Common myeloid progenitor, CD34-positive (primary cell): ENCODE measurements at regions not wholly inside any gene's neighbourhood (a gene's known extent, or its start where the extent isn't known, plus 50 kb on each side); places are given as distances from the start of the nearest gene placed in this dataset.

ENCODE experiments used
- CTCF ChIA-PET: fragments of 350-600 bp; sonication (Branson Sonifier 250); formaldehyde crosslinking; loops from one replicate; lab custom pipeline; 2021; ENCODE audit warnings: antibody characterized with exemption; lab: Charles Lee
- POLR2A ChIA-PET: fragments of 350-600 bp; sonication (Branson Sonifier 250); formaldehyde crosslinking; loops from one replicate; lab custom pipeline; 2021; ENCODE audit warnings: antibody characterized with exemption; lab: Charles Lee
- DNase-seq, 3 donors: peaks; one replicate each; pipeline versions ENCODE4 v3.0.0 to v3.0.0-alpha.2; 2013
- H3K27ac ChIP-seq, 2 experiments: 1 replicate in 1 of 2; 2 replicates in 1 of 2; pipeline ENCODE4 v1.7.0; 2013; ENCODE audit warnings: inconsistent platforms in 2 of 2, low read length in 2 of 2, mild to moderate bottlenecking in 2 of 2, low read depth in 1 of 2, moderate library complexity in 1 of 2; ENCODE audit not compliant: severe bottlenecking in 2 of 2, insufficient read depth in 1 of 2, poor library complexity in 1 of 2
- H3K27me3 ChIP-seq, 5 experiments: replicated peaks in 2 of 5; 1 replicate in 3 of 5; 2 replicates in 2 of 5; pipeline versions ENCODE4 v1.6.1 to v1.7.0; 2013; ENCODE audit warnings: low read length in 4 of 5, mild to moderate bottlenecking in 2 of 5, moderate library complexity in 2 of 5, inconsistent platforms in 1 of 5; ENCODE audit not compliant: insufficient read depth in 5 of 5, control insufficient read depth in 4 of 5
- H3K36me3 ChIP-seq, 4 experiments: 1 replicate in 2 of 4; 2 replicates in 2 of 4; pipeline versions ENCODE4 v1.6.1 to v1.7.0; 2013; ENCODE audit warnings: low read length in 3 of 4, control low read depth in 1 of 4, mild to moderate bottlenecking in 1 of 4; ENCODE audit not compliant: control insufficient read depth in 4 of 4, insufficient read depth in 4 of 4
- H3K4me1 ChIP-seq, 4 experiments: 1 replicate in 3 of 4; 2 replicates in 1 of 4; pipeline versions ENCODE4 v1.6.1 to v1.7.1; 2013; ENCODE audit warnings: low read length in 3 of 4, mild to moderate bottlenecking in 3 of 4, control low read depth in 1 of 4, inconsistent platforms in 1 of 4, moderate library complexity in 1 of 4; ENCODE audit not compliant: control insufficient read depth in 4 of 4, insufficient read depth in 4 of 4; ENCODE audit errors: control extremely low read depth in 1 of 4
- H3K4me3 ChIP-seq, 7 experiments: 1 replicate in 4 of 7; 2 replicates in 3 of 7; pipeline versions ENCODE4 v1.5.1 to v1.7.0; 2013; ENCODE audit warnings: mild to moderate bottlenecking in 7 of 7, low read length in 6 of 7, moderate library complexity in 6 of 7, inconsistent platforms in 2 of 7, low read depth in 2 of 7, control low read depth in 1 of 7; ENCODE audit not compliant: insufficient read depth in 4 of 7, control insufficient read depth in 1 of 7; ENCODE audit errors: extremely low read depth in 1 of 7
- H3K9me3 ChIP-seq, 5 experiments: 1 replicate in 4 of 5; 2 replicates in 1 of 5; pipeline versions ENCODE4 v1.6.1 to v1.7.1; 2013; ENCODE audit warnings: low read length in 4 of 5, mild to moderate bottlenecking in 2 of 5, inconsistent platforms in 1 of 5, low read depth in 1 of 5, moderate library complexity in 1 of 5; ENCODE audit not compliant: control insufficient read depth in 4 of 5, insufficient read depth in 2 of 5; ENCODE audit errors: control extremely low read depth in 1 of 5
- WGBS: methylation state at CpG from one replicate; pipeline ENCODE4 v1.1.5; 2013; ENCODE audit not compliant: insufficient coverage; 5-methylcytosine and 5-hydroxymethylcytosine counted together

GRCh38 chr2:22604136-22604535, 780.8 kb upstream of the KLHL29 start:
- Histone ChIP-seq H3K27ac (no peak overlapping the region), H3K36me3 (no peaks in the 10 kb centered on the region), H3K4me1 (no peaks in the 10 kb centered on the region), H3K4me3 (no peak overlapping the region), H3K9me3 (no peaks in the 10 kb centered on the region), H3K27me3 (no peaks in the 10 kb centered on the region)
- POLR2A ChIA-PET: no interaction called here
- 86% methylated on average over 4 of the region's 4 CpGs for WGBS
- CTCF ChIA-PET: no interaction called here
- no peak for DNase-seq

- CTCF ChIA-PET: no interaction called here
- Histone ChIP-seq H3K36me3 (no peaks in the 10 kb centered on the region), H3K27me3 (no peaks in the 10 kb centered on the region), H3K27ac (no peak overlapping the region), H3K4me1 (no peaks in the 10 kb centered on the region), H3K9me3 (no peaks in the 10 kb centered on the region), H3K4me3 (no peak overlapping the region)
- DNase-seq: no peak
- POLR2A ChIA-PET: interaction anchor here (0.6 kb wide), 1 partner anchor 70 kb away, joined by 3 read pairs; no protein-coding TSS in a partner anchor
- WGBS: no CpG with 5 or more reads among the region's 3 CpGs
Observed at GRCh38 chr2:22616031-22616430, 768.9 kb upstream of the KLHL29 start.

DNA sequence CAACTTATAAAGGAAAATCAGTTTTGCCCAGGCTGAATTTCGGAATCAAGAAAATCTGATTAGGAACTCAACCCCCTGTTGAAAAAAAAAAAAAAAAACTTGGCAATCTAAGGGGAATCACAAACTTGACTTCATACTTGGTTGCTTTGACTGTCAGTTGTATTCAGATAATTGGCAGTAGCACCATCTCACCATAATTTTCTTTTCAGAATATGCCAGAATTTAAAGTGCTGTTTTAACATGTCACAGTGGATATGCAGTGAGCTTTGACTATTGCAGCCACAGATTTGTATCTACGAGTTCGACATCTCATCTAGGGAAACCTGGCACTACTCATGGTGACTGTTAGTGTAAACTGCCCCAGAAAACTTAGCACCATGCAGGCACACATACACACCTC, 761.4 kb upstream of the KLHL29 start:
- no peak for DNase-seq

GRCh38 chr2:22626621-22627020, 758.4 kb upstream of the KLHL29 start:
- ChIA-PET CTCF (no interaction called here), POLR2A (no interaction called here)
- peaks cover 0 to 3% (median 0%) of the 10 kb centered on the region in 5 experiments for H3K27me3 ChIP-seq
- no peaks in the 10 kb centered on the region for H3K4me1 ChIP-seq
- DNase-seq: no peak
- H3K27ac ChIP-seq: no peak overlapping the region
- no peak overlapping the region for H3K4me3 ChIP-seq
- H3K36me3 ChIP-seq: no peaks in the 10 kb centered on the region
- no peaks in the 10 kb centered on the region for H3K9me3 ChIP-seq
- WGBS: 43% methylated on average over 1 of the region's 2 CpGs

More for the DNA sequence above, 761.4 kb upstream of the KLHL29 start:
- WGBS: 93% methylated on average over 3 of the region's 3 CpGs
- H3K9me3 ChIP-seq: no peaks in the 10 kb centered on the region
- no peaks in the 10 kb centered on the region for H3K36me3 ChIP-seq
- no peaks in the 10 kb centered on the region for H3K4me1 ChIP-seq
- POLR2A ChIA-PET: no interaction called here
- H3K4me3 ChIP-seq: no peak overlapping the region
- no peak overlapping the region for H3K27ac ChIP-seq
- CTCF ChIA-PET: no interaction called here
- H3K27me3 ChIP-seq: peaks cover 0 to 3% (median 0%) of the 10 kb centered on the region in 5 experiments

GRCh38 chr2:22628221-22628620, 756.8 kb upstream of the KLHL29 start:
- ChIA-PET CTCF (no interaction called here), POLR2A (no interaction called here)
- WGBS: 100% methylated on average over 1 of the region's 2 CpGs
- no peaks in the 10 kb centered on the region for H3K36me3 ChIP-seq
- no peaks in the 10 kb centered on the region for H3K4me1 ChIP-seq
- no peak overlapping the region for H3K27ac ChIP-seq
- H3K4me3 ChIP-seq: no peak overlapping the region
- no peaks in the 10 kb centered on the region for H3K27me3 ChIP-seq
- no peaks in the 10 kb centered on the region for H3K9me3 ChIP-seq
- no peak for DNase-seq

DNA sequence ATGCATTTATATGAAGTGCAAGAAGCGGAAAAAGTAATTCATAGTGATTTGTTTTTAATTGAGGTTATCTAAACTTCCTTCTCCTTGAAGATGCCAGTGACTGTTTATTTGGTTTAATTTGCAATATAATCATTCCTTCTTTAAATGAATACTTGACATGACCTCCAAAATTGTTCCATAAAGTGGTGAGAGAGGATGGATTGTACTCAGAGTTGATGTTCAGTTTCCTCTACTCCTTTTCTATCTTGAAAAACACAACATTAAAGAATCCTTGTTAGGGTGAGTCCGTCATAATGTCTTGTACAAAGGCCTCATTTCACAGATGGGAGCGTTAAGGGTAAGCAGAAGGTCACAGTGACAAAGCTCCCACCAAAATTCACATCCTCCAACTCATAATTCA, 756.1 kb upstream of the KLHL29 start:
- 80% methylated on average over 2 of the region's 3 CpGs for WGBS
- Histone ChIP-seq H3K9me3 (no peaks in the 10 kb centered on the region), H3K27ac (no peak overlapping the region), H3K4me1 (no peaks in the 10 kb centered on the region), H3K36me3 (no peaks in the 10 kb centered on the region), H3K4me3 (no peak overlapping the region), H3K27me3 (no peaks in the 10 kb centered on the region)
- ChIA-PET POLR2A (no interaction called here), CTCF (no interaction called here)
- no peak for DNase-seq

- ChIA-PET CTCF (no interaction called here), POLR2A (no interaction called here)
- H3K4me1 ChIP-seq: no peaks in the 10 kb centered on the region
- DNase-seq: no peak
- H3K4me3 ChIP-seq: no peak overlapping the region
- H3K27me3 ChIP-seq: no peaks in the 10 kb centered on the region
- no peaks in the 10 kb centered on the region for H3K9me3 ChIP-seq
- H3K36me3 ChIP-seq: no peaks in the 10 kb centered on the region
- no CpG with 5 or more reads among the region's 3 CpGs for WGBS
- H3K27ac ChIP-seq: no peak overlapping the region
Observed at GRCh38 chr2:22634167-22634566, 750.8 kb upstream of the KLHL29 start.
